DMS 273 treated with DMSO at 0.1 percent for 48 hours (cell line): ENCODE measurements at regions not wholly inside any gene's neighbourhood (a gene's known extent, or its start where the extent isn't known, plus 50 kb on each side); places are given as distances from the start of the nearest gene placed in this dataset.
"Not testable (repeated sequence)": the region's sequence is repeated elsewhere in the genome, so short reads cannot be mapped to it uniquely, and the experiment has no call there.

Source experiments
- DNase-seq: peaks from one replicate; lab custom pipeline; 2025; lab: John Stamatoyannopoulos, UW

DNA sequence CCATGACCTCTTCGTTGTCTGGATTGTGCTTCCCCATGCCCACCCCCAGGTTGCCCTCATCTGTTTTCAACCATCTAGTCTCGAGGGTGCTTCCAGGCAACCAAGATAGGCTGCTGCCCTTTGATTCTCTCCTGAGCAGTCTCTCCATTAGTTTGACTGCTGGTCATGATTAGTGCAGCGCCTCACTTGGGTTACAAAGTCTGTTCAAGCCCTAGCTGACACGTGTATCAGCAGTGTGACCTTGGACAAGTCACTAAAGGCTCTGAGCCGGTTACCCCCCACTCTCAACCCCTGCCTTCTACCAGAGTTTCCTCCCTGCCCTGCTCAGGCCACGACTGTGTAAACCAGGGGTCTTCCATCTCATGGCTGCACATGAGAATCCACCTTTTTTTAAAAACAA, 185.3 kb upstream of the PWP1 start:
- no peak for DNase-seq

DNA sequence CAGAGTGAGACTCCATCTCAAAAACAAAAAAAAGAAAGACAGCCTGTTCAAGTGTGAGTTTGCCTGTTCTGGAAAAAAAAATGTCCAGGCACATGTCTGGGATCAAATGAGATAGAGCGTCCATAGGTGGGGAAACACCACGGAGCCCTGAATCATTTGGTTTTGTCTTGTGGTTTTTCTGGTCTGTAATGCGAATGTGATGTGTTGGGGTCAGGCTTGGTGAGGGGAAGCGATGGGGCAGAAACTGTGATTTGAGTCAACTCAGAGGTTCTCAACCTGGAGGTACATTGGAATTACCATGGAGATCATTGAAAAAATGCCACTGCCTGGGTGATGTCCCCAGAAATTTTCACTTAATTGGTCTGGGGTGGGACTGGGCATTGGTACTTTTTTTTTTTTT, 183.9 kb upstream of the PWP1 start:
- no peak for DNase-seq

DNA sequence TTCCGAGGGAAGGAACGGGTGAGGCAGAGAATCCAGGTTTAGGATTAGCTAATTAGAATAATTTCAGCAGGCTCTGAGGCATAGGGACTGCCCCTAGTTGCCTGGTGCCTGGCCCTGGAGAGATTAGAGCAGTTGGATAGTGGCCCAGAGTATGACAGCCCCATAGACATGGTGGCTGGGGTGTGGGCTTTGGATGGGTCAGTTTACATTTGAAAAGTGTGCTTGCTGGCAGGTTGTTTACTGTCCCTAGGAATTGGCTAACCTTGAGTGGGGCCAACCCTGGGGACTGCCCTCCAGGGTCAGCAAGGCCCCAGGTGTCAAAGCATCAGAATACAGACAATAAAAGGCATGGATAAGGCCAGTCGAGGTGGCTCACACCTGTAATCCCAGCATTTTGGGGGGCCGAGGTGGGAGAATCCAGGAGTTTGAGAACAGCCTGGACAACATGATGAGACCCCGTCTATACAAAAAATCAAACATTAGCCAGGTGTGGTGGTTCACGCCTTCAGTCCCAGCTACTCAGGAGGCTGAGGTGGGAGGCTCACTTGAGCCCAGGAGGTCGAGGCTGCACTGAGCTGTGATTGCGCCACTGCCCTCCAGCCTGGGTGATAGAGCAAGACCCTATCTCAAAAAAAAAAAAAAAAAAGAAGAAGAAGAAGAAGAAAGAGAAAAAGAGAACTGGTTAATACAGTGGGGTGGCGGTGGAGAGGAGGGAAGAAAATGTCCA, 182.3 kb upstream of the PWP1 start:
- no peak for DNase-seq

DNA sequence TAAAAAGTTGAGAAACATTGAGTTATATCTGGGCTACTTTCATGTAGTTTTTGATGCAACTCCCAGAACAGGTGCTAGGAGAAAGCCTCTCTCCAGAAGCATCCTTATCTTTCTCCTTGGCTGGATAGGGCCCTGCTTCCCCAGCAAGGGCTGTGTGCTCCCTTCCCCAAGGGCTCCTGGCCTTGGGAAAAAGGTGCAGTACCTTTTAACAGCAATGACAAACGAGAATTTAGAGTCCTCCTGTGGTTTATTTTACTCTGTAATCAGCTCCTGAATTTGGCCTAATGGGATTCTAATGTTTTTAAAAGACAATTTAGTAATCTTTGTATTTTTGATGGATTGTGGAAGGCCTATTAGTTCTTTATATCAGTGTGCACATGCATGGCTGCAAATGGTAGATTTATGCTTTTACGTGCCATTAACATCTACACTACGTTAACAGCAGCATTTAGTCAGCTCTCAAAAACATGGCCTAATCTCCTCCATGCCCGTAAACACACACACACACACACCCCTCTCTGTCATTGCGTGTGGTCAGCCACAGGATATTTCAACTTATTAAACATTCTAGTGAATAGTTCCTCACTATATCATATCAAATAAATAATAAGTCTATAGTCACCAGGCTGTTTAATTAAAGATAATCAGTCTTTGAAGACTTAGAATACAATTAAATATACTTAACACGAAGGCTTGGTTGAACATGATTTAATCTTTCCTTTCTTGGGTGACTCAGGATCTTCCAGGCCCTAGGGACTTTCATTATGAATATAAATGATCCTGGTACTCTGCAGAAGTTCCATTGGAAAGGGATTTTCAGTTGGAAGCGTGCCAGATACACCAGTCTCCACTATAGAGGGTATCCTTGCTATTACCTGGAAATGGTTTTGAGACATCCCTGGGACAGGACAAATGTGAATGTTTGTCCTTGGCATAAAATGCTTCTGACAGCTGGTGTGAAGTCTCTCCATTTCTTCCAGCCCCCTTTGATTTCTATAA, 181.4 kb upstream of the PWP1 start:
- DNase-seq = no peak

DNA sequence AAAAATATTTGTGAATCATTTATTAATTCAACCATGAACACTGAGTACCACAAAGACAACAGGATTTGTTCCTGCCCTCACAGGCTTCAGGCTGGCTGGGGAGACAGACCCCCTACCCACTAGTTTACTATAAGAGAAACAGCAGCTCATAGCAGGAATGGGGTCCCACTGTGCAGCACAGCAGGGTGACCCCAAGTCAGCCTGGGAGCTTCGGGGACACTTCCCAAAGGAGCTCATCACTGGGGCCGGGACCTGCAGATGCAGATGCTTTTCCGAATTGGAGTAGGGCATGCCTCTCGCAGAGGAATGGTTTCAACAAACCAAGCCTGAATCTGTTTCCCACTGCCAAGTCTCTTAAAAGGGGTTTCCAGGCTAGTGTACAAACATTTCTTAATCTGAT, 176.2 kb upstream of the PWP1 start:
- DNase-seq = no peak

DNA sequence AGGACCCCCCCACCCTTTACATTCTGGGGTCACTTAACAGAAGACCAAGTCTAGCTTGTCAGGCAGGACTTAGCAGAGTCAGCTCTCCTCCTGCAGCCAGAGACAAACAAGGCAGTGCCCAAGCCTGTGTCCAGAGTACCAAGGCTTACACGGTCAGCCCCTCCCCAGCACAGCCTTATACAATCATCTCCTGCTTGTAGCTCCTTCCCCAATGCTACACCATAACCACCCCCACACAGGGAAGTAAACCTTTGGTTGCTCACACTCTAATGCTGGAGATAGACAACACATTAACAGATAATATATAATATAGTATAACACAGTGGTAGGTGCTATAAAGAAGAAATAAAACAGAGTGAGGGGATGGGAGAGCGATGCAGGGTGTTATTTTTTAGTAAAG, 175.4 kb upstream of the PWP1 start:
- DNase-seq = no peak

DNA sequence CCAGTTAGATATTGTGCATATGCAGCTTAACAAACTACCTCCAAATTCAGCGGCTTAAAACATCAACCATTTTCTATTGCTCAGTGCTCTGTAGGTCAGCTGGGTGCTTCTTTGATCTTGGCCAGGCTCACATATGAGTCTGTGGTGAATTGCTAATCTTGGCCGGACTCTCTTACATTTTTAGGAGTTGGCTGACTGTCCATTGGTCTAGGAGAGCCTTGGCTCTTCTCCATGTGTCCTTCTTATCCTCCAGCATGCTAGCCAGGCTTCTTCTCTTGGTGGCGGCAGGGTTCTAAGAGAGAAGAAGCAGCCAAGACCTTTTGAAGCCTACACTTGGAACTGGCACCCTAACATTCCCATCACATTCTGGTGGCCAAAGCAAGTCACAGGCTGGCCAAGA, 174.3 kb upstream of the PWP1 start:
- DNase-seq = no peak

DNA sequence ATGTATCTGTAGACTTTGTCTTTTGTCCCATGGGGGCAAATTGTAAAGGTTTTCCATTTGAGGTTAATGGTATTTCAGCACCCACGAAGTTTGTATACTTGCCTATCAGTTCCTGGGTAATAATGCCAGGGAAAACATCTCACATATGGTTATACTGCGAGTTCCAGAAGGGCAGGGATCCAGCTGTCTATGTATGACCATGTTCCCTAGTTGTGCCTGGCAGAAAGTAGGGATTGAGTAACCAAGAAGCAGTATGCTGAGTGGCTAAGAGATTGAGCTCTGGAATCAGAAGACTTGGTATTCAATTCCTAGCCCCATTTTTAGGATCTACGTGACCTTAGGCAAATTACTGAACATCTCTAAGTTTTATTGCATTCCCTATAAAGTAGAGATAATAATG, 173.2 kb upstream of the PWP1 start:
- no peak for DNase-seq

DNA sequence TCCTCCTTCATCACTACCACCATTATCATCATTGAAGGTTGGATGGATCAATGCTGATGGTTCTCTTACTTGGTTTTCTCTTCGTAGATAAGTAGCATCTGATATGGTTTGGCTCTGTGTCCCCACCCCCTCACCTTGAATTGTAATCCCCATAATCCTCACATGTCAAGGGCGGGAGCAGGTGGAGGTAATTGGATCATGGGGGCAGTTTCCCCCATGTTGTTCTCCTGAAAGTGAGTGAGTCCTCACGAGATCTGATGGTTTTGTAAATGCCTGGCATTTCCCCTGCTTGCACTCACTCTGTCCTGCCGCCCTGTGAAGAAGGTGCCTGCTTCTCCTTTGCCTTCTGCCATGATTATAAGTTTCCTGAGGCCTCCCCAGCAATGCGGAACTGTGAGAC, 172.4 kb upstream of the PWP1 start:
- DNase-seq = no peak

DNA sequence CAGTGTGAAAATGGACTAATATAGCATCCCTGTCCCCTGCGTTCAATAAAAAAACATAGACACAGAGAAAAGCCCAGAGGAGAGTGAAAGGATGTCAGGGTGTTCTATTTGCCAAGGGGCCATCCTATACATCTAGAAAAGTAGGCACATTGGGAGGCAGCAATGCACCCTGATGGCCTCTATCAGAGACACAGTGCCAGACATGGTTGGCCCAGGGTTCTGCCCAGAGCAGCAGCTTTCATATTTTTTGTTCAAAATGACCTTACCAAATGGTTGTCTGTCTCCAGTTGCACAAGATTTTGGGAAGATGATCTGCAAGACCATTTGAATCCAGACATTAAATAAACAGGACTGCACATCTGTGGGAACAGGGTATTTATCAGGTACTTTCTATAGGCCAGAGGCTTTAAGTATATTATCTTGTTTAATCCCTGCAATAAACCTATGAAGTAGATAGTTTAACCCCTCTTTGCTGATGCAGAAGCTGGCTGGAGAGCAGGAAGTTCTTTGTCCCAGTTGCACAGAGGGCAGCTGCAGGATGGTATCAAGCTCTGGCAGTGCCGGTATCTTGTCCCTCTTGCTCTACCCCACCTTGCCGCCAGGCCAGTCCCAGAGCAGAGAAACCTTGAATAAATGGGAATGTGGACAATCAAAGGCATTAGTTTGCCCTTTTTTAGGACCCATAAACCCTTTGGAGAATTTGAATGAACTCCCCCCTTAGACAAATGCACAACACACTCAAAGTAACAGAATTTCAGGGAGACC, 171.8 kb upstream of the PWP1 start:
- no peak for DNase-seq

DNA sequence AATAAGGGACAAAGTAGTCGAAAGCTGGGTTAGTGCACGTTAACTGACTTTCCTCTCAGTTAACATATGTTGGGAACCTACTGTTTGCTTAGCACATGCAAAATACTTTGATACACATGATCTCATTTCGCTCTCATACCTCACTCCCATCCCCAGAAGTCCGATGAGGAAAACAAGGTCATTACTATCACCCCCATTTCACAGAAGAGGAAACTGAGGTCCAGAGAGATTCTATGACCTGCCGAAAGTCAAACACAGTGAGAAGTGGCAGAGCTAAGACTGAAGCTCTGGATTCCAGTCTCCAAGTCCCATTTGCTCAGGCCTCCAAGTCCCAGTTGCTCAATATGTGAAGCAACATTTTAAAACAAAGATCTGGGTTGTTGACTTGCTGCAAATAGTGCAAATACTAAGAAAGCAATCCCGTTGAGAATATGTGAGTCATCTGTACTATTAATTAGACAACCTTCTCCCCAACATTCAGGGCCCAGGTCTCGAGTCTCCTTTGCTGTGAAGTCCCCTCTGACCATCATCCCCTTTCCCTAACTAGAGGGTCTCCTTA, 170.6 kb upstream of the PWP1 start:
- DNase-seq = no peak

DNA sequence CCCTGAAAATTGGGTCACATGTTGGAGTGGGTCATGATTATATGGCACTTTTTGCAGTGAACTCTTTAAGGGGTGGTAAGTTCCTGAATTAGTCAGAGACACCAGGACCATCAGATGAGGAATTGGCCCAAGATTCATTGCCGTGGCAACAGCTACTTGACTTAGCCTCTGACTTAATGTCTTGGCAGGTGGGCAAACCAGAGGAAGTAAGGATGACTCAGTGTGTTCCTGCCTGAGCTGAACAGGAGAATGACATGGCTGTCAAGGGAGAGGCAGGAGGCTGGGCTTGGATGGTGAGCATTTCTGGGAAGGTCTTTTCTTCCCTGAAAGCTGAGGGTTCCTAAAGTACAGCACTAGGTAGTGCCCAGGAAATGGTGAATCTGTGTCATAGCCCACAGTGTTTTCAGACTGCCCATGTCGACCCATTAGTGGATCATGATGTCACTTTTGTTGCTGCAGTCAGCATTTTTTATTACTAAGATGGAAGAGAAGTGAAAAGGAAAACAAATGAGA, 170.1 kb upstream of the PWP1 start:
- DNase-seq = no peak

DNA sequence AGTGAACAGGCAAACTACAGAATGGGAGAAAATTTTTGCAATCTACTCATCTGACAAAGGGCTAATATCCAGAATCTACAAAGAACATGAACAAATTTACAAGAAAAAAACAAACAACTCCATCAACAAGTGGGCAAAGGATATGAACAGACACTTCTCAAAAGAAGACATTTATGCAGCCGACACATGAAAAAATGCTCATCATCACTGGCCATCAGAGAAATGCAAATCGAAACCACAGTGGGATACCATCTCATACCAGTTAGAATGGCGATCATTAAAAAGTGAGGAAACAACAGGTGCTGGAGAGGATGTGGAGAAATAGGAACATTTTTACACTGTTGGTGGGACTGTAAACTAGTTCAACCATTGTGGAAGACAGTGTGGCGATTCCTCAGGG, 167.8 kb upstream of the PWP1 start:
- DNase-seq = not testable (repeated sequence)

DNA sequence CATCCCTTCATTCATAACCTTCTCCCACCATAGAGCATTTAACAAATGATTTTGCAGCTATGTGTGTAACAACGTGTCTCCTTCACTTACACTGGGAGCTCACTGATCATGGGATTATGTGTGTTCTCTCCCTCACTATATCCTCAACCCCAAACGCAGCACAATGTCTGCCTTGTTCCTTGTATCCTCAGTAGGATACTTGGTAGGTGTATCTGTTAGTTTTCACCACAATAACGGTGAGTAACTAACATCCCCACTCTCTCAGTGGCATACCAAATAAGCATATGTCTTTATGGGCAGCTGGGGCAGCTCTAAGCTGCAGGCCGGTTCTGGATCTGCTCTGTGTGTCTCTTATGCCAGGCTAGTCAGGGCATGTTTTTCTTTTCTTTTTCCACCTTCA, 166.7 kb upstream of the PWP1 start:
- DNase-seq = no peak

DNA sequence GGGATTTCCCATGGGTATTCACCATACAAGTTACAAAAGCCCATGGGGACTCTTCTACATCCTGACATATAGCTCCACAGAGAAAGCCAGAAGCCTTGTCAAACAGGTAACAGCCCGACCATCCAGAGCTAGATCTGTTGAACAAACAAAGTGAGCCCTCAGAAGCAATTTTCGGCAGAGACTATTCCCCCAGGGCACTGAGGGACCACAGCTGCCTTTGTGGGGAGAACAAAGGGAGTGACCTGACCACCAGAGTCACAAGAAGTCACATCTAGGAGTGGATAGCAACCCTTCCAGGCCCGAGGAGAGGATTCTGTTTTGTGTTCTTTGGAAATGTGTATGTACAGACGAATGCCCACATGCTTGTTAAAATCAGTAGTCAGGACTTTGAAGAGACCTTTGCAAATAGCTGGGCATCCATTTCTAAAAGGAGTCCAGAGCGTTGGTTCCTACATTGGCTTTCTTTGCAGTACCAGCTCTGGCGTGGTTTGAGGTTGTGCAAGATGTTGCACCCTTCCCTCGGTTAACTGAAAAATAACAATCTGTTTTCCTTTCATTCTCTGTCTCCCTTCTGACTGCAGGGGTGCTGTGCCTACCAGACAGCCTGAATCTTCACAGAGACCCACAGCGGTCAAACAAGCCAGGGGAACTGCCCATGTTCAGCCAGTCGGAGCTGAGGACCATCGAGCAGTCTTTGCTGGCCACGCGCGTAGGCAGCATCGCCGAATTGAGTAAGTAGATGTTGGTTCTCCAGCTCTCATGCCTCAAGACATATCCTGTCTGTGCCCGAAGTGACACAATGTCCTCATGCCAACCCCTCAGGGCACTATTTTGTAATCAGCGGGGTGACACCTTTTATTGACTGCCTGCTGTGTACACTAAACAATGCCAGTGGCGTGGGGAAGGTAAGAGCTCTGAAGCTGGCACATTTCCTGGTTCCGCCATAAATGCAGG, 165.4 kb upstream of the PWP1 start:
- no peak for DNase-seq

DNA sequence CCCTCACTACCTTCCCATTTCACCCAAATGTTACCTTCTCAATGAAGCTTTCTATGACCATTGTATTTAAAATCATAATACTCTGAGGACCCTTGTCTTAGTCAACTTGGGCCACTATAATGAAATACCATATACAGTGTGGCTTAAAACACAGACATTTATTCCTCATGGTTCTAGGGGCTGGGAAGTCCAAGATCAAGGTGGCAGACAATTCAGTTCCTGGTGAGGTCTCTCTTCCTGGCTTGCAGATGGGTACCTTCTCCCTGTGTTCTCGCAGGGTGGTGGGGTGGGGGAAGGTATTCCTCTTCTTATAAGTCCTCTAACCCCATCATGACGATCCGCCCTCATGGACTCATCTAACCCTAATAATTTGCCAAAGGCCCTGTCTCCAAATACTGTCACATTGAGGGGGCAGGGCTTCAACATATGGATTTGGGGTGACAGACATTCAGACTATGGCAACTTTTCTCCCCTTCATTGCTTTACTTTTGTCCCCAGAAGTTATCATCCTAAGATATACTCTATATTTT, 163.7 kb upstream of the PWP1 start:
- no peak for DNase-seq

DNA sequence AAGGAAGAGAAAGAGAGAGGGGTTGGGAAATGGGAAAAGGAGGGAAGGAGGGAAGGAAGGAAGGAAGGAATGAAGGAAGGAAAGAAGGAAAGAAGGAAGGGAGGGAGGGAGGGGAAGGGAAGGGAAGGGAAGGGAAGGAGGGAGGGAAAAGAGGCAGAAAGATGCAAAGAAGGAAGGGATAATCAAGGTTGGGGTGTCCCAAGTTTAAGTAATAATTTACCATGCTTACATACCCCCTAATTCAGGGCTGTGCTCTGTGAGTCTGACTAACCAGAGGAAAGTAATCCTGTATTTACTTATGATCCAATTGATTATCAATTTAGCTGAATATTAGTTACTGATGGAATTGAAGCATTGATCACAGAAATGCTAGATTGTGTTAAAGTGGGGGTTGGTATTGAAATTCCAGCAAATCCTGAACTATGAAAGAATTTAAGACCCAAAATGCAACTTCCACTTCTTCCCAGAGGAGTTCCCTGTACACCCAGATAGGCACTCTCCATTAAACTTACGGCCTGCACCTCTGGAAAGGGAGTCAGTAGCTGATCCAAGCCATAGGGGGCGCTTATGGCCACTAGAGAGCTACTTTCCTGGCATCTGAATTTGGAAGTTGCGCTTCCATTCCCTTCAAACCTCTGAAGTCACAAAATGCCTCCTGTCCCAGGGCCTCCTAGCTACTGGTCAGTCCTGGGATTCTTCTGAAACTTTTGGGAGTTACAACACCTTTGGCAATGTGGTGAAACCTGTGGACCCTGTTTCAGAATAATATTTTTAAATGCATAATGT, 162.7 kb upstream of the PWP1 start:
- no peak for DNase-seq

DNA sequence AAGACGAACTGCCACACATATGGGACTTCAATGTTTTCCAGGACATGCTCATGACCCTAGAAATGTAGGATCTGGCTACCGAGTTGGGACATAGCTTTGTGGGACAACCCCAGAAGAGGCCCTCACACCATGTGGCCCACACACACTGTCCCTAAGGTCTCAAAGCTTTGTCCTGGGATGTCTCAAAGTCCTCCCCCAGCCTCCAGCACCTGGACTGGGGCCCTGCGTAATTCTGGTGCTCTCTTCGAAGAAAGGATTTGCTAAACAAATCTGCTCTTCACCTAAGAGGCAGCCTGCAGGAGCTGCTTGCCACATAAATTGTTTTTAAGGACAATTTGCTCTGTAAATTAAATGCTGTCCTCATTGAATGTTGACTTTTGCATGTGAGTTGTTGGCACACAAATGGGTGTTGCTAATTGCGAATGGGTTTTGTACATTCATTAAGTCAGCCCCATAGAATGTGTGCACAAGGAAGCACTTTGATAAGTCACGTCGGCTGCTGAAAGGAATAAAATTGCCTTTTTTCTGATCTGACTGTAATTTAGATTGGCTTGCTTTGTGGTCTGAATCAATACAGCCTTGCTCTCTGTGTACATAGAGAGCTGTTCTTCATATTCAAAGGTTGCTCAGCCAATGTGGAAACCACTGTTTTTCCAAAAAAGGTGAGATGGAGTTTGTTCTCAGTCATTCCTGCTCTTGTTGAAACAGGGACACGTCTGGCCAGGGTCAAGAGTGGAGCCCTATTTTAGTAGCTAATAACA, 161.6 kb upstream of the PWP1 start:
- DNase-seq = no peak
